K562 (cell line): ENCODE measurements at regions not wholly inside any gene's neighbourhood (a gene's known extent, or its start where the extent isn't known, plus 50 kb on each side); places are given as distances from the start of the nearest gene placed in this dataset.

Experiments used
- TF ChIP-seq, protein P1 (sequence below), 2 experiments: fragments of 450-650 bp in 1 of 2; sonication (generic) in 1 of 2; formaldehyde crosslinking; conservative IDR thresholded peaks; 2 replicates each; pipeline versions ENCODE4 v1.4.0 to v1.8.1; 2020 to 2022; ENCODE audit warnings: mild to moderate bottlenecking in 1 of 2, missing genetic modification reagents in 1 of 2
- TF ChIP-seq, protein P2 (sequence below), 2 experiments: fragments of 450-650 bp; formaldehyde crosslinking in 1 of 2; IDR thresholded peaks; 2 replicates each; pipeline versions ENCODE4 v1.4.0 to v1.6.1; 2014 to 2020; ENCODE audit warnings: mild to moderate bottlenecking in 2 of 2, borderline replicate concordance in 1 of 2, low read depth in 1 of 2
- TF ChIP-seq, protein P3 (sequence below): IDR thresholded peaks from 2 replicates; pipeline ENCODE4 v1.6.1; 2012; ENCODE audit warnings: low read depth, low read length, improper control_type of control experiment, borderline replicate concordance

DNA sequence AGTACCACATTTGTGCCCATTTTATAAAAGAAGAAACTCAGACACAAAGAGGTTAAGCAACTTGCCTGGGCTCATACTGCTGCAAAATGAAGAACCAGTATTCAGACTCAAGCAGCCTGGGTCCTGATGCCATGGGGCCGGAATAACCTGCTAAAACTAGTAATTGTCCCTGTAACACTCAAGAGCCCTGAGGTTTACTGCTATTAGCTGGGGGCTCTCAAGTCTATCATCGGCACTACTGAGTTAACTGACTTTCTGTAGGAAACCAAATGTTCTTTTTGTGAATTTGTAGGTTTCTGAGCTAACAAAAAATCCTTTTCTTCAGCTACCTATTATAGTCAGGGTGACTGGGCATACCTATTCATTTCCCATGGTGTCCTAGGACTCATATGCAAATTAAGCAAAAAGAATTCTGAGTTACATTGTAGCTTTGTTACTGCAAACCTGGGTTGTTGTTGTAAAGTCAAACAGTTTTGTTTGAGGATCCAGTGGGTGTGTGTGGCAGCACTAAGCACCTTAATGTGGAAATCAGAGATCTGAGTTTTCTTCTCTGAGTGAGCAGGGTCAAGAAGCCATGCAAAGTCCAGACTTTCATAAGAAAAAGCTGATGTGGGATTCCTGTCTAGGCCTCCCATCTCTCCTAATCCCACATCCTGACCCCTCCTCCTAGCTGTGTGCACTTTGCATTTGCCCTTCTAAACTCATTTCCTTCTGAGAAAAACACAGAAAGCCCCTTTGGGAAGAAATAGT lies 72.4 kb upstream of the TNP1 start:
- TF ChIP-seq, protein P1, sequence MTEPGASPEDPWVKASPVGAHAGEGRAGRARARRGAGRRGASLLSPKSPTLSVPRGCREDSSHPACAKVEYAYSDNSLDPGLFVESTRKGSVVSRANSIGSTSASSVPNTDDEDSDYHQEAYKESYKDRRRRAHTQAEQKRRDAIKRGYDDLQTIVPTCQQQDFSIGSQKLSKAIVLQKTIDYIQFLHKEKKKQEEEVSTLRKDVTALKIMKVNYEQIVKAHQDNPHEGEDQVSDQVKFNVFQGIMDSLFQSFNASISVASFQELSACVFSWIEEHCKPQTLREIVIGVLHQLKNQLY (CRISPR knock-in tag; conservative IDR thresholded peaks at IDR 0.05), result no peak
- TF ChIP-seq, protein P2, sequence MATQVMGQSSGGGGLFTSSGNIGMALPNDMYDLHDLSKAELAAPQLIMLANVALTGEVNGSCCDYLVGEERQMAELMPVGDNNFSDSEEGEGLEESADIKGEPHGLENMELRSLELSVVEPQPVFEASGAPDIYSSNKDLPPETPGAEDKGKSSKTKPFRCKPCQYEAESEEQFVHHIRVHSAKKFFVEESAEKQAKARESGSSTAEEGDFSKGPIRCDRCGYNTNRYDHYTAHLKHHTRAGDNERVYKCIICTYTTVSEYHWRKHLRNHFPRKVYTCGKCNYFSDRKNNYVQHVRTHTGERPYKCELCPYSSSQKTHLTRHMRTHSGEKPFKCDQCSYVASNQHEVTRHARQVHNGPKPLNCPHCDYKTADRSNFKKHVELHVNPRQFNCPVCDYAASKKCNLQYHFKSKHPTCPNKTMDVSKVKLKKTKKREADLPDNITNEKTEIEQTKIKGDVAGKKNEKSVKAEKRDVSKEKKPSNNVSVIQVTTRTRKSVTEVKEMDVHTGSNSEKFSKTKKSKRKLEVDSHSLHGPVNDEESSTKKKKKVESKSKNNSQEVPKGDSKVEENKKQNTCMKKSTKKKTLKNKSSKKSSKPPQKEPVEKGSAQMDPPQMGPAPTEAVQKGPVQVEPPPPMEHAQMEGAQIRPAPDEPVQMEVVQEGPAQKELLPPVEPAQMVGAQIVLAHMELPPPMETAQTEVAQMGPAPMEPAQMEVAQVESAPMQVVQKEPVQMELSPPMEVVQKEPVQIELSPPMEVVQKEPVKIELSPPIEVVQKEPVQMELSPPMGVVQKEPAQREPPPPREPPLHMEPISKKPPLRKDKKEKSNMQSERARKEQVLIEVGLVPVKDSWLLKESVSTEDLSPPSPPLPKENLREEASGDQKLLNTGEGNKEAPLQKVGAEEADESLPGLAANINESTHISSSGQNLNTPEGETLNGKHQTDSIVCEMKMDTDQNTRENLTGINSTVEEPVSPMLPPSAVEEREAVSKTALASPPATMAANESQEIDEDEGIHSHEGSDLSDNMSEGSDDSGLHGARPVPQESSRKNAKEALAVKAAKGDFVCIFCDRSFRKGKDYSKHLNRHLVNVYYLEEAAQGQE (IDR thresholded peaks at IDR 0.05; ENCODE audit: borderline replicate concordance), result no peak
- TF ChIP-seq, protein P2 (CRISPR knock-in tag; IDR thresholded peaks at IDR 0.05; ENCODE audit: low read depth), result no peak
- TF ChIP-seq, protein P3, sequence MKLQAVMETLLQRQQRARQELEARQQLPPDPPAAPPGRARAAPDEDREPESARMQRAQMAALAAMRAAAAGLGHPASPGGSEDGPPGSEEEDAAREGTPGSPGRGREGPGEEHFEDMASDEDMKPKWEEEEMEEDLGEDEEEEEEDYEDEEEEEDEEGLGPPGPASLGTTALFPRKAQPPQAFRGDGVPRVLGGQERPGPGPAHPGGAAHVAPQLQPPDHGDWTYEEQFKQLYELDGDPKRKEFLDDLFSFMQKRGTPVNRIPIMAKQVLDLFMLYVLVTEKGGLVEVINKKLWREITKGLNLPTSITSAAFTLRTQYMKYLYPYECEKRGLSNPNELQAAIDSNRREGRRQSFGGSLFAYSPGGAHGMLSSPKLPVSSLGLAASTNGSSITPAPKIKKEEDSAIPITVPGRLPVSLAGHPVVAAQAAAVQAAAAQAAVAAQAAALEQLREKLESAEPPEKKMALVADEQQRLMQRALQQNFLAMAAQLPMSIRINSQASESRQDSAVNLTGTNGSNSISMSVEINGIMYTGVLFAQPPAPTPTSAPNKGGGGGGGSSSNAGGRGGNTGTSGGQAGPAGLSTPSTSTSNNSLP, result no peak
